GM11168 (cell line): ENCODE measurements at regions not wholly inside any gene's neighbourhood (a gene's known extent, or its start where the extent isn't known, plus 50 kb on each side); places are given as distances from the start of the nearest gene placed in this dataset.

Source experiments
- in situ Hi-C: fragments of 300-500 bp; cut with MboI; formaldehyde crosslinking; loops from one replicate; pipeline ENCODE4 v1.12.0; 2022; ENCODE audit warnings: low sequenced_read_pairs; ENCODE audit not compliant: unreplicated experiment

DNA sequence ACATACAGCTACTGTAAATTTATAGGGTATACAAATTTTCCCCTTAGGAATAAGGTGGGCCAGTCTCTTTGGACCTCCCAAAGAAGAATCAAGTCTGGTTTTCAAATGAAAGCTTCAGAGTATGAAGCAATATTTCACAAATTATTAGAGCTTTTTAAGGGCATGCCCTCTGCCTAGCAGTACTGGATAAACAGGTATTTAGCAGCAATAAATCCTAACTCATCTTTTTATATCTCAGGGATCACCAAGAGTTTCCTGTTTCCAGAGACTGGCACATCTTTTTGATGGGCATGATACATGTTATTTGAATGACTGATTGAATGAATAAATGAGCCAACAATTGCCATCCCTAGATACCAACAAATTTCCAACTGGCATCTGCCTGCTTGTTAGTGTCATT, 190.4 kb downstream of the NRIP1 start:
- in situ Hi-C loops, result no loop called here

DNA sequence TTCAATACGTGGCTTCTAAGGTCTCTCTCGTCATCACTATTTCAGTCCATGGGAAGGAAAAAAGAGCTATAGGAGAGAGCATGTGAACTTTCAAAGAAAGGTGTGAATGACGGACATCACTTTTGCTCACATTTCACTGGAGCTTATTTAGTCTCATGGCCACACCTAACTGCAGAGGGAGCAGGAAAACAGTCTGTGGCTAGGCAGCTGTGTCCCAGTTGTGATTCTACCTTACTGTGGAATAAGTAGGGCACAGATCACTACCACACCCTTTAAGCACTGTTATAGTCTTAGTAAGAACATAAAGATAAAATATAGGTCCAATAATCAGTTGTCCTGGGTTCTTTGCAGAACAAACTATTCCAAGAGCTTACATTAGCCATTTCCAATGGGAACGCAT, 192.9 kb downstream of the NRIP1 start:
- in situ Hi-C loops, result no loop called here

GRCh38 chr21:14870853-14871149, 194.0 kb downstream of the NRIP1 start:
- in situ Hi-C loops, result no loop called here

DNA sequence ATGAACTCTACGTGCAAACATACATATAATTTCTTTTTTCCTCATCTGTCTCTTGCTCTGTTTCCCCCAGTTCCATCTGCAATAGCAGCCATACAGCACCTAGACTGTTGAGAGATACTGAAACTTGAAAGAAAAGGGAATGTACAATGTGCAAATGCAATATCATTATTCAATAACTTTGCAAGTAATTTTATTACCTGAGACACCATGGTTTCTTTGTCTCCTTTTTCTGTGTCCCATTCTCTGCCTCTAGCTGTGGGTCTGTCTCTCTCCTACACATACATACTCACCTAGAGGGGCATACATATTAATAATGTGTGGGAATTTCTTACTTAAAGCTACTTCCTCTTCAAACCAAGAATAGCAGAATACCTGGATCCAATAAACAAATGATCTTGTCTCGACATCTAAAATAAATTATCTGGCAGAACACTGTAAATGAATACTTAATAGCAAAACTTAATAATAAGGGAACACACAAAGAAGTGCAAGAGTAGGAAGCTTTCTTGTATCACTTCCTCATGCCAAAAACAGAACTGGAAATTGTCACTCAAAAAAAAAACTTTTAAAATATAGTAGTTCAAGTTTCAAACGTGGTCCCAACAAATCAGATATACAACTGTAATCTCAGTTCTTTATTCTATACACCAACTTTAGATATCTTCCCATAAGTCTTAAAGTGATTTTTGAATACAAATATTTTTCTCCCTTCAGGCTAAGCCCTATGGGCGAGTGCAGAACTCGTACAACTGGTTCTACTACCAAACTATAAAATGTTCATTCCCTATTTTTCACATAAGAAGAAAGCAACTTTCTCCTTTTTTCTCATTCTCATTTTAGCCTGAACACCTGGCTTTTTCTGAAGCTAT, 194.6 kb downstream of the NRIP1 start:
- in situ Hi-C loops, result loop anchor here (10.0 kb wide), 1 partner anchor 1495 kb away; no protein-coding TSS in a partner anchor

- in situ Hi-C loops, result loop anchor here (10.0 kb wide), 1 partner anchor 1492 kb away; no protein-coding TSS in a partner anchor
Observed at GRCh38 chr21:14866859-14867765, 197.7 kb downstream of the NRIP1 start.

GRCh38 chr21:14864211-14865021, 200.4 kb downstream of the NRIP1 start:
- in situ Hi-C loops, result loop anchor here (10.0 kb wide), 1 partner anchor 1490 kb away; no protein-coding TSS in a partner anchor

GRCh38 chr21:14863745-14864210, 201.0 kb downstream of the NRIP1 start:
- in situ Hi-C loops, result loop anchor here (10.0 kb wide), 1 partner anchor 1489 kb away; no protein-coding TSS in a partner anchor

DNA sequence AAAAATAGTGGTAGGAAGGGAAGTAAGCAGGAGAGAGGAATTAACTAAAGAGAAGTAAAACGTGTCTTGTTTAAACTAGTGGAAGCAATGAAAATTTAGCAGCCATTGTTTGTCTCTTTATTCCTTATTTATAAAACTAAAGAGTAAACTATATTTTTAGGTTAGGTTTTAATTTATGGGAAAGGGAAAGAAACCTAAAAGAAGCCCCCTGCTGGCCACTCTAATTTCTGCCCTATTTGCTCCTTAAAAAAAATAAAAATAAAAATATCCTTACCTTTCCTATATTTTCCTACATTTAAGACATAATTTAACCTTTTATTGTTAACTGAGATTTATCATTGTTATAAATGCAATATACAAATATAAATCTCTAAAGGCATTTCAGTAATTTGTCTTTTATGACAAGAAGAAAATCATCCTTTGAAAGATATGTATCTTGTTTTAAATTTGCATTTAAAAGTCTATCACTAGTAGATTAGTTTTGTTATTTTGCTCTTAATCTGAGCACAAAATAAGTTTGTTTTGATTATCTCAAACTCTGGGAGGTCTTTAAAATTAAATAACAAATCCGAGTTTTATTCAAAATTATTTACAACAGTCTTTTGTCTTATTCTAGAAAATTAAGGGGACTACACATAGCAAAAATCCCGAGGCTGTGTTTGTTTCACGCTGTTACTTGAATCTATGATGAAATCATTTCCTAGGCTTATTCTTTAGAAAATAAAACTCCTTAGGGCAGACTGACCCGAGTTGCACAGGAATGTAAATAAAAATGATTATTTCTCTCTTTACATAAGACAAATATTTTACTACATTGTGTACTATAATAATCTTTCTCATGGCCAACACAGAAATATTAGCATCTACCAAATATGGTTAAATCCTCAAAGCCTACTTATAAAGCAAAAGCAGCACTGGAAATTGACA, 201.7 kb downstream of the NRIP1 start:
- in situ Hi-C loops, result loop anchor here (10.0 kb wide), 1 partner anchor 1488 kb away; no protein-coding TSS in a partner anchor

- in situ Hi-C loops, result no loop called here
Observed at GRCh38 chr21:14858311-14858710, 206.5 kb downstream of the NRIP1 start.

GRCh38 chr21:14857529-14857928, 207.3 kb downstream of the NRIP1 start:
- in situ Hi-C loops, result no loop called here

DNA sequence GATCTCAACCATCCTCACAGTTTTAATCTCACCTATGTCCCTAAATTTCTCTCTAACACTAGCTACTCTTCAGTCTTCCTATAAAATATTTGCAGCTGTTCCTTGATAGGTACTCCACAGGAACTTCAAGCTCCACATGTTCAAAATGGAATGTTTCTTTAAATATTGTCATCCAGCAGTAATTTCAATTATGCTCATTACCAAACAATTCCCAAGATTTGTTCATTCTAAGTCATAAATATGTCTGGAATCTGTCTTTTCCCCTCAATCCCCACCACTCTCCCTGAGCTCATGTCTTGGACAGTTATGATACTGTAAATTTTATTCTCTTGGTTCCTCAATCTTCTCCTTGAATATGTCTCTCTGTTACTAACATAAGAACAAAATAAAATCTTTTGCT, 214.4 kb downstream of the NRIP1 start:
- in situ Hi-C loops, result no loop called here

DNA sequence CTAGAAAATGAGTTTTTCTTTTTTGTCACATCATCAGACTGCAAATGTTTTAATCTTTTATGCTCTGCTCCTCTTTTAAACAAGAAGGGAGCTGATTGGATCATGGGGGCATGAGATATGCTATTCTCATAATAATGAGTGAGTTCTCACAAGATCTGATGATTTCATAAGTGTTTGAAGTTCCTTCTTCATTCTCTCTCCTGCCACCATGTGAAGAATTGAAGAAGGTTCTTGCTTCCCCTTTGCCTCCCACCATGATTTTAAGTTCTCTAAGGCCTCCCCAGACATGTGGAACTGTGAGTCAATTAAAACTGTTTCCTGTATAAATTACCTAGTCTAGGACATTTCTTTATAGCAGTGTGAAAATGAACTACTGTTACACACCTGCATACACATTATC, 218.2 kb downstream of the NRIP1 start:
- in situ Hi-C loops, result no loop called here

- in situ Hi-C loops, result no loop called here
Observed at GRCh38 chr21:14844001-14844400, 220.8 kb downstream of the NRIP1 start.

DNA sequence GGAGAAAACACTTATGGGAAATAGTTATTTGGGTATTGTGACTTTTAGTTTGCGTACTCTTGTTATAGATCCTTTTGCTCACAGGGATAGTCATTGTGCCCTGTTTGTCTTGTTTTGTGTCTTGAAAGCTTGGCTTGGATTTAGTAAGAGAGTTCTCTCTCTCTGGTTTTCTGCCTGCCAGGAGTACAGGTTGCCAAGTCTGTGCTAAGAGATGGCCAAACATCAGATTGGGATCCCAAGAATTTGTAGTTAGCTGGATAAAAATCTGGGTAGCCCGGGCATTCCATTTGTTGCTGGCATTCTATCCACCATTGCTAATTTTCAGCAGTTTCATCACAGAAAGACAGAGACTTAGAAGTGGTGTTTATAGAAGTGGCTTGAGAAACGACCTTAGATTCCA, 222.2 kb downstream of the NRIP1 start:
- in situ Hi-C loops, result no loop called here

DNA sequence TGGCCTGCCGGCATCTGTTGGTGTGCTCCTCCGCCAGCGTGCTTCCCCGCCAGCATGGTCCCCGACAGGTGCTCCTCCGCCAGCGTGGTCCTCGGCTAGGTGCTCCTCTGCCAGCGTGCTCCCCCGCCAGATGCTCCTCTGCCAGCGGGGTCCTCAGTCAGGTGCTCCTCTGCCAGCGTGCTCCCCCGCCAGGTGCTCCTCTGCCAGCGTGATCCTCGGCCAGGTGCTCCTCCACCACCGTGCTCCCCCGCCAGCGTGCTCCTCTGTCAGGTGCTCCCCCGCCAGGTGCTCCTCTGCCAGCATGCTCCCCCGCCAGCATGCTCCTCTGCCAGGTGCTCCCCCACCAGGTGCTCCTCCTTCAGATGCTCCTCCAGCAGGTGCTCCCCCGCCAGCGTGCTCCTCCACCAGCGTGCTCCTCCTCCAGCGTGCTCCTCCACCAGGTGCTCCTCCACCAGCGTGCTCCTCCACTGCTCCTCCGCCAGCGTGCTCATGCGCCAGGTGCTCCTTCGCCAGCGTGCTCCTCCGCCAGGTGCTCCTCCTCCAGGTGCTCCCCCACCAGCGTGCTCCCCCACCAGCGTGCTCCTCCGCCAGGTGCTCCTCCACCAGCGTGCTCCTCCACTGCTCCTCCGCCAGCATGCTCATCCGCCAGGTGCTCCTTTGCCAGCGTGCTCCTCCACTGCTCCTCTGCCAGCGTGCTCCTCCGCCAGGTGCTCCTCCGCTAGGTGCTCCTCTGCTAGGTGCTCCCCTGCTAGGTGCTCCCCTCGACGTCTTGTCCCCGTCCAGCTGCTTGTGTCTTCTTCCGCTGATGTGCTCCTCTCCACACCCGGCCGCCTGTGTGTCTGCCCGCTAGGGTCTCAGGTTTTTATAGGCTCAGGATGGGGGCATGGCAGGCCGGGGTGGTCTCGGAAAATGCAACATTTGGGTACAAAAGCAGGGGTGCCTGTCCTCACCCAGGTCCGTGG, 223.0 kb downstream of the NRIP1 start:
- in situ Hi-C loops, result no loop called here

- in situ Hi-C loops, result no loop called here
Observed at GRCh38 chr21:14838400-14838799, 226.4 kb downstream of the NRIP1 start.

- in situ Hi-C loops, result no loop called here
Observed at GRCh38 chr21:14836950-14837349, 227.8 kb downstream of the NRIP1 start.
